IgD-negative memory B cell (primary cell): ENCODE measurements at regions not wholly inside any gene's neighbourhood (a gene's known extent, or its start where the extent isn't known, plus 50 kb on each side); places are given as distances from the start of the nearest gene placed in this dataset.
A peak's percentile ranks its signal among the peaks of the same experiment; 100 is the strongest.

Experiments
- H3K27ac Mint-ChIP-seq, 3 donors: one replicate each; pipeline ENCODE4 v1.8.0; 2020 to 2022; ENCODE audit warnings: mild to moderate bottlenecking in 3 of 3, mixed read lengths in 3 of 3, moderate library complexity in 1 of 3
- H3K27me3 Mint-ChIP-seq: one replicate; pipeline ENCODE4 v1.8.0; 2021; ENCODE audit warnings: mixed read lengths
- H3K36me3 Mint-ChIP-seq: one replicate; pipeline ENCODE4 v1.8.0; 2020; ENCODE audit warnings: mild to moderate bottlenecking, mixed read lengths
- H3K4me1 Mint-ChIP-seq, 3 donors: one replicate each; pipeline ENCODE4 v1.8.0; 2020 to 2022; ENCODE audit warnings: mixed read lengths in 3 of 3, mild to moderate bottlenecking in 1 of 3
- H3K4me3 Mint-ChIP-seq, 4 donors: one replicate each; pipeline ENCODE4 v1.8.0; 2020 to 2022; ENCODE audit warnings: mild to moderate bottlenecking in 4 of 4, mixed read lengths in 4 of 4, moderate library complexity in 3 of 4
- H3K9me3 Mint-ChIP-seq, 3 donors: one replicate each; pipeline ENCODE4 v1.8.0; 2020 to 2021; ENCODE audit warnings: mixed read lengths in 3 of 3, mild to moderate bottlenecking in 1 of 3

DNA sequence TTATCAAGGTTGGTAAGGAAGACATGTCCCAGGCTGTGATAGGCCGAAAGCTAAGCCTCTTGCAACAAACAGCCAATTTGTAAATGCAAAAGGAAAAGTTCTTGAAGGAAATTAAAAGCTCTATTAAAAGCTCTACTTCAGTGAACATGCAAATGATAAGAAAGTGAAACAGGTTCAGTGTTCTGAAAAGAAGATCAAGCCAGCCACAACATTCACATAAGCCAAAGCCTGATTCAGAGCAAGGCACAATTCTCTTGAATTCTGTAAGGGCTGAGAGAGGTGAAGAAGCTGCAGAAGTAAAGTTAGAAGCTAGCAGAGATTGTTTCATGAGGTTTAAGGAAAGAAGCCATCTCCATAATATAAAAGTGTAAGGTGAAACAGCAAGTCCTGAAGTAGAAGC lies 1259.5 kb upstream of the PIK3C3 start:
- no peaks in the 10 kb centered on the region for H3K27me3 Mint-ChIP-seq
- H3K27ac Mint-ChIP-seq: no peak overlapping the region
- no peak overlapping the region for H3K4me3 Mint-ChIP-seq
- H3K36me3 Mint-ChIP-seq: no peaks in the 10 kb centered on the region
- no peaks in the 10 kb centered on the region for H3K4me1 Mint-ChIP-seq
- peaks cover 0 to 7% (median 6%) of the 10 kb centered on the region in 3 donors for H3K9me3 Mint-ChIP-seq

DNA sequence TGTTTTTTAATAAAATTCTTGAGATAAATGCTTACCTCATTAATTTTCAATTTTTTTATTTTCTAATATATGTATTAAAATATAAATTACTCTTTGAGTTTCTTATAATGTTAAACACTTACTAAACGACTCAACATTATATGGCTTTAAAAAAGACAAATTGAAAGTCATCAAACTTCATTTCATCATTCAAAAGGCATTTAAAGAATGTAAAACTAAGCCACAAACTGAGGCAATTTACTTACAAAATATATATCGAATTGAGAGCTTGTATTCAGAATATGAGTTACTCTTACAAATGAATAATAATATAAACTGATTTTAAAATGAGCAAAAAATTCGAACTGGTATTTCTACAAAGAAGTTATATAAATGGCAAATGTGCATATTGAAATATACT lies 1262.2 kb upstream of the PIK3C3 start:
- Mint-ChIP-seq H3K4me3 (no peak overlapping the region), H3K27me3 (no peaks in the 10 kb centered on the region), H3K36me3 (no peaks in the 10 kb centered on the region), H3K9me3 (peaks cover 0 to 14% (median 4%) of the 10 kb centered on the region in 3 donors), H3K4me1 (no peaks in the 10 kb centered on the region), H3K27ac (no peak overlapping the region)

DNA sequence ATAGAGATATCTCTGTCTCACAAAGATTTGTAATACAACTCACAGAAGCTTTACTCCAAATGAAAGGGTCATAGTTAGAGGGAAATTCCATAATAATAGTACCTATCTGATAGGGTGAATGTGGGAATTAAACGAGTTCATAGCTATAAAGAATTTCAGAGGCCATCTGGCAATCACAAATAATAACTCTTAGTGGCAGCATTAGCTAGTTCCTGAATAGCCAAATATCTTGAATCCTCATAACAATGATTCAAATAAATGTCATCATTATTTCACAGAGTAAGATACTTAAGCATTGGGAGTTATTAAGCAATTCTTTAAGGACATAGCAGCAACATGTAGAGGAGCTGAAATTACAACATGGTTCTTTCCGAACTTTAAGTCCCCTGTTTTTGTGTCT lies 1265.0 kb upstream of the PIK3C3 start:
- Mint-ChIP-seq H3K36me3 (no peaks in the 10 kb centered on the region), H3K4me3 (no peak overlapping the region), H3K27me3 (no peaks in the 10 kb centered on the region), H3K9me3 (peaks cover 0 to 25% (median 2%) of the 10 kb centered on the region in 3 donors), H3K27ac (no peak overlapping the region), H3K4me1 (no peaks in the 10 kb centered on the region)

DNA sequence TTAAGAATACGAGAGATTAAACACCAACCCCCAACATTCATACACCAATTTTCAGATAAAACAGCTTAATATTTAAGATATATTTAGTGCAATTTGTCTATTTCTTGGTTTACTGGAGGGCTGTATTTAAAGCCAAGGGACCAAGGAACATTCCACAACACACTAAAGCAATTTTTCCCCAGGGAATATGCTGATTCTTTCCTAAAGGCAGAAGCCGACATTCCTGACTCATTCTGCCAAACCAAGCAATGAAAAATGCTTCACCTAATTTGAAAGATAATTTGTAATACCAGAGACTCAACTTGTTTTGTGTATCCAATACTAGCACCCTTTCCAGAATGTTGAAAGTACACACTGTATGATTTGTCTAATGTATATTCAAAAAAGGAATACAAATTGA lies 1267.6 kb upstream of the PIK3C3 start:
- no peaks in the 10 kb centered on the region for H3K27me3 Mint-ChIP-seq

DNA sequence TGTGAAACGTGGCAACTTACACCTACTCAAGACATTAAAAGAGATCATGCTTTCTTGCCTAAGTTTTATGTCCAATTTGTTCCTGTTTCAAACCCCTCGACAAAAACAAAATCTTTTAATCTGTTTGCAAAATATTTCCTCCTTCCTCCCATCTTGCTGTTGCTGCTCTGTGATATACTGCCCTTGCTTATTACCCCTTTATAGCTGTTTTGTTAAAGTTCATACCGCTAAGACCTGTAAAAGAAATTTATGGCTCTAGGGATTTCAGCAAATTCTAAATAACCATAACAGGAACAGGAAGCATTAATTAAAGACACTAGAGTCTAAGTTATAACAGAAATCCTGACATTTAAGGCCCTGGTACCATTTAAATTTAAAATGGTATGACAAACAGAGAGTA lies 1268.2 kb upstream of the PIK3C3 start:
- no peaks in the 10 kb centered on the region for H3K36me3 Mint-ChIP-seq
- H3K27ac Mint-ChIP-seq: no peak overlapping the region
- no peak overlapping the region for H3K4me3 Mint-ChIP-seq
- H3K9me3 Mint-ChIP-seq: peaks cover 0 to 33% (median 0%) of the 10 kb centered on the region in 3 donors
- no peaks in the 10 kb centered on the region for H3K4me1 Mint-ChIP-seq
- H3K27me3 Mint-ChIP-seq: no peaks in the 10 kb centered on the region

More for the DNA sequence above, 1267.6 kb upstream of the PIK3C3 start:
- H3K9me3 Mint-ChIP-seq: peaks cover 0 to 28% (median 0%) of the 10 kb centered on the region in 3 donors
- peak overlapping the region in 1 of 3 donors; percentile 19 for H3K27ac Mint-ChIP-seq
- no peaks in the 10 kb centered on the region for H3K4me1 Mint-ChIP-seq
- H3K36me3 Mint-ChIP-seq: no peaks in the 10 kb centered on the region
- H3K4me3 Mint-ChIP-seq: no peak overlapping the region

DNA sequence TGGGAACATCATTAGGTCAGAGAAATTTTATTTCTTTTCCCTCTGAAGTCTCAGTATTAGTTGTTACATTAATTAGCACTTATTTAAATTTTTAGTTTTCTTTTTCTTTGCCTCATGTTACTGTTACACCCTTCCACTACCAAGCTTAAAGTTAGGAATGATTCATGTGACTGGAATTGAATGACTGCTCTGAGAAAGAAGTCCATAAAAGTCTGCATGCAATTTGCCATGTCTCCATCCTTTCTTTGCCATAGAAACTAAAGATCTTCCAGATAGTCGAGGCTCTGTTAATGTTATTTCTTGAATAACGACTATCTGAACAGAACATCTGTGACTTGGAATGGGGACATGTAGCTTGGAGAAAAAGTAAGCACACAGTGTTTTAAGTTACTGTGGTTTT lies 1269.8 kb upstream of the PIK3C3 start:
- H3K27ac Mint-ChIP-seq: no peak overlapping the region
- no peak overlapping the region for H3K4me3 Mint-ChIP-seq

DNA sequence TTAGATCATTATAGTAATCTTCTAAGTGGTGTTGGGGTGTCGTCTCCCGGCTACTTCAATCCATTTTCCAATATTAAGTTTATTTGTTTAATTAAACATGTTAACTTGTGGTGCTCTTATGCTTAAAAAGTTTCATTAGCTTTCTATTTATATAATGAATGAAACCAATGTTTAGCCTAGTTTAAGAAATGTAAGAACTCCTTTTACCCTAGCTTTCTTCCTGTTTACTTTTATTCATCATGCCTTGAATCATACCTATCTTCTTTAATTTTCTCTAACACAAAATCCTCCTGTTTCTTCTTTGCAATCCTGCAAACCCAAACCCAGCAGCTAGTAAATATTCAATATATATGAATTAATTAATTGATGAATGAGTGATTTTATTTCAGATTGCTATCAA lies 1276.7 kb upstream of the PIK3C3 start:
- H3K27me3 Mint-ChIP-seq: no peaks in the 10 kb centered on the region
- no peaks in the 10 kb centered on the region for H3K36me3 Mint-ChIP-seq
- H3K9me3 Mint-ChIP-seq: peaks cover 2 to 21% (median 5%) of the 10 kb centered on the region in 3 donors
- H3K4me1 Mint-ChIP-seq: no peaks in the 10 kb centered on the region
- no peak overlapping the region for H3K4me3 Mint-ChIP-seq
- no peak overlapping the region for H3K27ac Mint-ChIP-seq

More for the DNA sequence above, 1269.8 kb upstream of the PIK3C3 start:
- no peaks in the 10 kb centered on the region for H3K36me3 Mint-ChIP-seq
- peaks cover 0 to 38% (median under 1%) of the 10 kb centered on the region in 3 donors for H3K9me3 Mint-ChIP-seq
- no peaks in the 10 kb centered on the region for H3K27me3 Mint-ChIP-seq
- no peaks in the 10 kb centered on the region for H3K4me1 Mint-ChIP-seq

DNA sequence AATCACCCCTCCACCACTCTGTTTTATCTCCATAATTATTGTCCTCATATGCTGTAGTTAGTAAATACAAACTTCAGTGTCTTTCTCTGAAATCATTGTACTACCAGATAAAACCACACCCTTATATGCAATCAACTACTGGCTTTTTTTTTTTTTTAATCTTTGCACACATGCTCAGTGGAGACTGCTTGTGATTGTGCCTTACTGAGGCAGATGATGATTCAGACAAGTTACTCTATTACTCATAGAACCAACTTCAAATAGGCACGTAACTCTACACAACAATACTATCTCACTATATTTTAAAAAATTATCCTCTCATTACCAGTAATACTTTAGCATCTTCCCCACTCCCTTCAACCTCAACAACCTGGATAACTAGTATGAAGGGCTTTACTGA lies 1278.4 kb upstream of the PIK3C3 start:
- H3K27me3 Mint-ChIP-seq: no peaks in the 10 kb centered on the region
- H3K4me1 Mint-ChIP-seq: no peaks in the 10 kb centered on the region
- H3K27ac Mint-ChIP-seq: no peak overlapping the region
- H3K36me3 Mint-ChIP-seq: no peaks in the 10 kb centered on the region
- peaks cover 2 to 16% (median 6%) of the 10 kb centered on the region in 3 donors for H3K9me3 Mint-ChIP-seq
- no peak overlapping the region for H3K4me3 Mint-ChIP-seq

DNA sequence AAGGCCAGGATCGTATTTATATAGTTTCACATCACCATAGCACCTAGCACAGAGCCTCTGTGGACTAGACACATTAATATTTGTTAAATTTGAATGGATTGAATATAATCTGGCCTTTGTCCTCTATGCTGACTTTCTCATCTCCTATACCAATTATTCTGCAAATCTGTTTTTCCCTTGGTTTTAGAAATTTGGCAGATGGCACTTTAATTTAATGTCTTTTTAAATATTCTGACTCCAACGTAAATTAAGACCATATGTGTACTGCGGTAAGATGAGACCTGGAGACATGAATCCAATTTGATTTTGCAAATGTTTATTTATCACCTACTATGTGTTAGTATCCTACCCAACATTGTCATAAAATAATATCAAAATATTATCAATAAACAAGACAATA lies 1281.9 kb upstream of the PIK3C3 start:
- Mint-ChIP-seq H3K4me1 (no peaks in the 10 kb centered on the region), H3K27me3 (no peaks in the 10 kb centered on the region), H3K36me3 (no peaks in the 10 kb centered on the region), H3K4me3 (no peak overlapping the region), H3K27ac (no peak overlapping the region), H3K9me3 (peaks cover 2 to 17% (median 11%) of the 10 kb centered on the region in 3 donors)

DNA sequence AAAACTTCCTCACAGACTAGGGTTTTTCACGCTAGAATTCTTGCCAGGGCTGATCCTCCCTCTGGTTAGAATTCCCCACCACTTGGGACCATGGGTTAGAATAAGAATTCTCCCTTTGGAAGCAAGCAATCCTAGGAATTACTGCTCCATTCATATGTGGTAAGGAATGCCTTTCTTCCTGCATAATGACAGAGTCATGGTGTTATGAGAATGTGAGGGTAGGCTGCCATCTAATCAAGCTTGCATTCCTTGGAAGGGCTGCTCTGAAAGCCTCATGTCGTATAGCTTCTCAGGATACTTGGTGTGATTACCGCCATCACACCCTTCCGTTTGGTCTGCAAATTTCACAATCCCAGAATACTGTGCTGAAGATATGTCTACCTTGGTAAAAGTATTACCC lies 1282.4 kb upstream of the PIK3C3 start:
- Mint-ChIP-seq H3K27me3 (no peaks in the 10 kb centered on the region), H3K4me1 (no peaks in the 10 kb centered on the region), H3K27ac (no peak overlapping the region), H3K9me3 (peaks cover 2 to 20% (median 11%) of the 10 kb centered on the region in 3 donors), H3K4me3 (no peak overlapping the region), H3K36me3 (no peaks in the 10 kb centered on the region)

DNA sequence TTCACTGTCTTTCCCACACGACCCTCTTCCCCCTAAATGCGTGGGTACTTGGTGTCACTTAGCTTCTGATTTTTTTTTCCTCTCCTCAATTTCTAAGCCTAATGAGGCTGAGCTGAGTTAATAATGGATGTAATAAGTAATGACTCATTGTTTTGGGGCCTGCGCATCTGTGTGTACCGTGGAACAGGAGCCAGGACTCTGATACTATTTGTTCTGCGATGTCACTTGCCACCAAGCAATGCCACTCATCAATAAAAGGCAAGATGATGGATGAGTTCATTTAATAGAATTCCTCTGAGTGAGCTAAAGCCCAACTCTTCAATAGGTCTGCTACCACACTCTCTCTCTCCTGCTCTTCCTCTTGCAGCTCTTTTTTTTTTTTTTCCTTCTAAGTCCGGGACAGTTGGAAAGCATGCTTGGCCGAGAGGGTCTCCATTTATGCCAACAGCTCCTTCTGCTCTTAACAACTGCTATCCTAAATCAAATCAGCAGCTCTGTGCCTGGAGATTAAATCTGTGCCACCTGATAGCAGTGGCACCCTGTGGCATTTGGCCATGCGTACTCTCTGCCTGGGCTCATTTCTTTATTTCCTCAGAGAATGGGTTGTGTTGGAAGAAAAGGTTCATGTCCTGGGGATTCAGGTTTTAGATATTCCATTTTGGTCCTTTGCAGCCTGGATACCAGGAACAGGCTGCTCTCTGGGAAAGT lies 1284.2 kb upstream of the PIK3C3 start:
- no peaks in the 10 kb centered on the region for H3K4me1 Mint-ChIP-seq
- H3K27ac Mint-ChIP-seq: no peak overlapping the region
- peaks cover 2 to 23% (median 11%) of the 10 kb centered on the region in 3 donors for H3K9me3 Mint-ChIP-seq

DNA sequence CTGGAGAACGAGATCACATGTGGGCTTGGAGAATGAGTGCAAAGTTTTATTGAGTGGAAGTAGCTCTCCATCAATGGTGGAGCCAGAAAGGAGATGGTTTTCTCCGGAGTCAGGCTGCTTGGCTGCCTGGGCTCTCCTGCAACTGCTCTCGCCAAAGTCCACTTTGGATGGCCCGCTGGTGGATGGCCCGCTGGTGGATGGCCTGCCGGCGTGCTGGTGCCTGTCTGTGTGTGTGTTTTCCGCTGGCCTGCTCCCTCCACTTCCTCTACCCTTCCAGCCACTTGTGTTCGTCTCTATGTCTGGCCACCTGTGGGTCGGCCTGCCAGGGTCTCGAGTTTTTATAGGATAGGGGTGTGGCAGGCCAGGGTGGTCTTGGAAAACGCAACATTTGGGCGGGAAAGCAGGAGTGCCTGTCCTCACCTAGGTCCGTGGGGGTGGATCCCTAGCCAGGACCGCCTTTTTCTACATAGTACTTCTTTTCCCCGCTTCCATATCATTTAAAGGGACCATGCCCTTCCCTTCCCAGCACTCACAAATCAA lies 1292.1 kb upstream of the PIK3C3 start:
- Mint-ChIP-seq H3K4me1 (no peaks in the 10 kb centered on the region), H3K9me3 (peaks cover 2 to 15% (median 9%) of the 10 kb centered on the region in 3 donors), H3K27ac (no peak overlapping the region), H3K27me3 (no peaks in the 10 kb centered on the region), H3K4me3 (no peak overlapping the region), H3K36me3 (no peaks in the 10 kb centered on the region)

More for the DNA sequence above, 1284.2 kb upstream of the PIK3C3 start:
- H3K27me3 Mint-ChIP-seq: no peaks in the 10 kb centered on the region
- no peaks in the 10 kb centered on the region for H3K36me3 Mint-ChIP-seq
- H3K4me3 Mint-ChIP-seq: no peak overlapping the region

DNA sequence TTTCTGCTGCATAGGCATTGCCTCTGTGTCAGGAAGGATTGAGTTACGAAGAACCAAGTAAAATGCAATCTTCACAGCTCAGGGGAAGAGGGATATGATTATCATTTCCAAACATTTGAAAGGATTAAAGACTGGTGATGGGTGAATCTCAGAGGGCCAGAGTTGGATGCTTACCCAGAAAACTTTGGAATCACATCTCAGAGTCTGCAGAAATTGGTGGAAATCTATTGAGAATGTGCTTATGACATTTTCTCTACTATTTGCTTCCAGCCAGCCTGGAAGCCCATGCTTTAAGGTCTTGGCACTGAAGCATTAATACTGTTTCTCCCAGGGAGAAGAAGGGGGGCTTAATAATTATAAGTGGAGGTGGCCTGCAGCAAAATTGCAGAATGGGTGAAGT lies 1301.4 kb upstream of the PIK3C3 start:
- H3K27me3 Mint-ChIP-seq: no peaks in the 10 kb centered on the region
- no peak overlapping the region for H3K4me3 Mint-ChIP-seq
- H3K4me1 Mint-ChIP-seq: no peaks in the 10 kb centered on the region
- no peaks in the 10 kb centered on the region for H3K36me3 Mint-ChIP-seq
- H3K27ac Mint-ChIP-seq: no peak overlapping the region
- peaks cover 0 to 12% (median 7%) of the 10 kb centered on the region in 3 donors for H3K9me3 Mint-ChIP-seq

DNA sequence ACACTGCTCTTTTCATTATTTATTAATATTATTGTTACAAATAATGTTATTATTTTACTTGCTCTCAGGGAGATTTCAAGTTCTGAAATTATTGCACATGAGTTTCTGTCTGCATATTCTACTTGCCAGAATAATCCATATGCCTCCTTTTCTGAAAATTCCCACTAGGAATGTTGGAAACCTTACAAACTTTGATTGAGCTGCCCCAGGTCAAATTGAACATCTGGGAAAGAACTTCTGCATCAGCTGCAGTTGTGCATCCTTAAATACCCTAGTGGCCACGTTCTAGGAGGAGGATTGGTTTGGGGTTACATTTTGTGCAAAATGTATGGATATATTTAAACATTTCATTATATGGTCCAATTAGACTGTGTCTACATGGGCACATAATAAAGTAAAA lies 1302.7 kb upstream of the PIK3C3 start:
- Mint-ChIP-seq H3K27me3 (no peaks in the 10 kb centered on the region), H3K36me3 (no peaks in the 10 kb centered on the region), H3K4me3 (no peak overlapping the region), H3K9me3 (peaks cover 0 to 9% (median 4%) of the 10 kb centered on the region in 3 donors), H3K4me1 (no peaks in the 10 kb centered on the region), H3K27ac (no peak overlapping the region)

DNA sequence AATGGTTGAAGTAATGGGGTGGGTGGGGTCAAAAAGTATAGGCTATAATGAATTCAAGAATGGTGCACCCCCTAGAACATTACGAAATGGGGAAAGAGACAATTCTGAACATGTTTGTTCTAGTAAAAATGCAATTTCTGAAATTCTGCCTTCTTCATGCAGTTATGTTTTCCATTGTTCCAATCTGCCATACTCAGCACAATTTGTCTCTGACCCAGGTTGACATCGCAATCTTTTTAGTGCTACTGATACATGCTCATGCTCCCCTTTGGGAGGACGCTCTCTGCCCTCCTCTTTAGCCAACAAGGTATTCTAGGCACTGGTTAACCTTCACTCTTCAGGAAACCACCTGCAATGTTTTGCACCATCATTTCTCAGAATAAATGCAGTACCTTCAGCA lies 1303.9 kb upstream of the PIK3C3 start:
- H3K9me3 Mint-ChIP-seq: peaks cover 0 to 8% (median 4%) of the 10 kb centered on the region in 3 donors
- H3K27ac Mint-ChIP-seq: no peak overlapping the region
- no peak overlapping the region for H3K4me3 Mint-ChIP-seq
- H3K36me3 Mint-ChIP-seq: no peaks in the 10 kb centered on the region
- no peaks in the 10 kb centered on the region for H3K4me1 Mint-ChIP-seq
- H3K27me3 Mint-ChIP-seq: no peaks in the 10 kb centered on the region

DNA sequence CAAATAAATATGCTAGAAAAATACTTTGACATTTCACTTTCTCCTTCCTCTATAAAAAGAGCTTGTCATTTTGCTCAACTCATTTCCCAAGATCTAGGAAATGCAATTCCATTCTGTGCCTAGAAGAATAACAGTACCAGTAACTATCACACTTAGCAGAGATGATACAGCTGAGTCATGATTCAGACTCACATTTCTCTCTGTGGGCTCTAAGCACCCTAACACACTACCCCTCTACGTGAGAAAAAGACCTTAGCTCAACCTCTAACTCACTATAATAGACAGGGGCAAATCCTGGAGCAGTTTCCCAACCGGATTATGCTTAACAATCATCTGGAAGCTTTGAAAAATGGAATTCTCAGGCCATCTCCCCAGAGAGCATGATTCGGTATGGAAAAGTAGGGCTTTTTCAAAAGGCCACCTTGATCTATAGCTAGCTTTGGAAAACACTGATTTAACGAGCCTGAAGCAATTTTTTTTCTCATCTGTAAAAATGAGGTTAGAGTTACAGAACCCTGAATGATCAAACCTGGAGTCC lies 1312.3 kb upstream of the PIK3C3 start:
- no peak overlapping the region for H3K4me3 Mint-ChIP-seq
- no peaks in the 10 kb centered on the region for H3K36me3 Mint-ChIP-seq
- no peak overlapping the region for H3K27ac Mint-ChIP-seq
- no peaks in the 10 kb centered on the region for H3K27me3 Mint-ChIP-seq
- no peaks in the 10 kb centered on the region for H3K4me1 Mint-ChIP-seq
- H3K9me3 Mint-ChIP-seq: peaks cover 0 to 6% (median 2%) of the 10 kb centered on the region in 3 donors
